ENCODE measurements at regions not wholly inside any gene's neighbourhood (a gene's known extent, or its start where the extent isn't known, plus 50 kb on each side); places are given as distances from the start of the nearest gene placed in this dataset.

DNA sequence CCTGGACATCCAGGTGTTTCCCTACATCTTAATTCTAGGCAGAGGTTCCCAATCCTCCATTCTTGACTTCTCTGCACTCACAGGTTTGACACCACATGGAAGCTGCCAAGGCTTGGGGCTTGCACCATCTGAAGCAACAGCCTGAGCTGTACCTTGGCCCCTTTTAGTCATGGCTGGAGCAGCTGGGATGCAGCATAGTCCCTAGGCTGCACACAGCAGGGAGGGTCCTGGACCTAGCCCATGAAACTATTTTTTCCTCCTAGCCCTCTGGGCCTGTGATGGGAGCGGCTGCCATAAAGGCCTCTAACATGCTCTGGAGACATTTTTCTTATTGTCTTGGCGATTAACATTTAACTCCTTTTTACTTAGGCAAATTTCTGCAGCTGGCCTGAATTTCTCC lies 417.2 kb upstream of the FLRT2 start:
- TF ChIP-seq, protein P1, sequence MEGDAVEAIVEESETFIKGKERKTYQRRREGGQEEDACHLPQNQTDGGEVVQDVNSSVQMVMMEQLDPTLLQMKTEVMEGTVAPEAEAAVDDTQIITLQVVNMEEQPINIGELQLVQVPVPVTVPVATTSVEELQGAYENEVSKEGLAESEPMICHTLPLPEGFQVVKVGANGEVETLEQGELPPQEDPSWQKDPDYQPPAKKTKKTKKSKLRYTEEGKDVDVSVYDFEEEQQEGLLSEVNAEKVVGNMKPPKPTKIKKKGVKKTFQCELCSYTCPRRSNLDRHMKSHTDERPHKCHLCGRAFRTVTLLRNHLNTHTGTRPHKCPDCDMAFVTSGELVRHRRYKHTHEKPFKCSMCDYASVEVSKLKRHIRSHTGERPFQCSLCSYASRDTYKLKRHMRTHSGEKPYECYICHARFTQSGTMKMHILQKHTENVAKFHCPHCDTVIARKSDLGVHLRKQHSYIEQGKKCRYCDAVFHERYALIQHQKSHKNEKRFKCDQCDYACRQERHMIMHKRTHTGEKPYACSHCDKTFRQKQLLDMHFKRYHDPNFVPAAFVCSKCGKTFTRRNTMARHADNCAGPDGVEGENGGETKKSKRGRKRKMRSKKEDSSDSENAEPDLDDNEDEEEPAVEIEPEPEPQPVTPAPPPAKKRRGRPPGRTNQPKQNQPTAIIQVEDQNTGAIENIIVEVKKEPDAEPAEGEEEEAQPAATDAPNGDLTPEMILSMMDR (IDR thresholded peaks at IDR 0.05) = no peak
- TF ChIP-seq ZFX (IDR thresholded peaks at IDR 0.05; ENCODE audit: borderline replicate concordance) = no peak

All from 22Rv1 (cell line).